Activated CD4-positive, CD25-positive, alpha-beta regulatory T cell treated with anti-CD3 and anti-CD28 coated beads, Interleukin-2, amount 50 U/mL, for 16 hours (primary cell): ENCODE measurements at regions not wholly inside any gene's neighbourhood (a gene's known extent, or its start where the extent isn't known, plus 50 kb on each side); places are given as distances from the start of the nearest gene placed in this dataset.

Experiments used
- DNase-seq: peaks from one replicate; pipeline ENCODE4 v3.0.0-alpha.2; 2020; ENCODE audit warnings: low read depth, low spot score

DNA sequence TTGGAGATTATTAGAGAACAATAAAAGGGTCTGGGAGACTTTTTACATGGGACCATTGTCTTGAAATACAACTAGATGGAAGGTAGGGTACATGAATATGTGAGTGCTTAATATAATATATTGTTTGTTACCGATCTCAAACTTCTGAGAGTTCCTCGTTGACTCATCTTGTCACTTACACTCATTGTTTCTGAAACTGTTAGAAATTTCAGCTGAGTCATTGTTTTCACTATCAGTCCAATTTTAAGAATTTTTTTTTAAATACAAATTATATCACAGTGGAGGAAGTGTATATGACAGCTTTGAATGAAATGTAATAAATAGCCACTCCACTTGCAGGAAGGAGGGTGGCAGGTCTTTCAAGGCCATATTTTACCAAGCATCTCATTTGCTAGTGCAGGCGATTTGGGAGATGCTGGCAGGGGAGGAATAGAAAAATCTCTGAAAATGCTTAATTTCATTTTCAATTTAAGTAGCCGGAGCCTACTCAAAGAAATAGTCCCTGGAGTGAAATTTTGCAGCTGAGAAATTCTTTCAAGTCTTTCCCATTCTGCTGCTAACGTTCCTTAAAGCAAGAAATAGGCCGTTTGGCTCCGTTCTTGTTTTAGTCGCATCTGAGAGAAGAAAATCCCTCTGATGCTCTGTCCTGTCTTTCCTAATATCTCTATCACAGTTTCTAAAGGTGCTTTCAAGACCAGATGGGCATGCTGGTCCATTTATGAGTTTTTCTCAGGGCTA is 1404.2 kb upstream of the CELF2 start:
- DNase-seq = no peak

DNA sequence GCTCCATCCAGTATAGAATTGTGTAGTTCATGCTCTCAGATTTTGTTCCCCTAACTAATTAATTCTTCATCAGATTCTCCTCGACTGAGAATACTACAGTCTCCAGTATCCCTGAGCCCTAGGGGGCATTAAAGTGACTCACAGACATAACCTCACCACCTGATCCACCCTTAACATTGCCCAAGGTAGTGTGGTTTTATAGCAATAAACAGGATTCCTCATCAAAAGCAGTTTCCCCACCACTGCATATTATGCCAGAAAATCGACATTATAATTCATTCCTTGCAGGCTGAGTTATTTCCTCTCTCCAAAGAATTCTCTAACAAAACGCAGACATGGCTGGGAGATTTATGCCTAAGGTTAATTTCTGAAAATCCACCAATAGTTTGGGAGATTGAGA is 1402.5 kb upstream of the CELF2 start:
- DNase-seq = no peak

DNA sequence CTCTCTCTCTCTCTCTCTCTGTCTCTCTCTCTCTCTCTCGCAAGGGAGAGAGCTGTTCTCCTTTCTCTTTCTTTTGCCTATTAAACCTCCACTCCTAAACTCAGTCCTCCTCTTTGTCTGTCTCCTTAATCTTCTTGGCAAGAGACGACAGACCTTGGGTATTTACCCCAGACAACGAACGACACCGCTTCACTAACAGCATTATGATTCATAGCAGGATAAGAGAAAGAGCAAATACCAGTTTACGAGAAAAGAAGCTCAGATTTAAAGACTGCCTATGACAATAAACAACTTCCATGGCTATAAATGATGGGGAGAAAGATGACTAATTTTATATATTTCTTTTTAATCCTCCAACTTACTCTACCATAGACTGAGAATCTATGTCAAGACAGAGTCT is 1396.5 kb upstream of the CELF2 start:
- no peak for DNase-seq

DNA sequence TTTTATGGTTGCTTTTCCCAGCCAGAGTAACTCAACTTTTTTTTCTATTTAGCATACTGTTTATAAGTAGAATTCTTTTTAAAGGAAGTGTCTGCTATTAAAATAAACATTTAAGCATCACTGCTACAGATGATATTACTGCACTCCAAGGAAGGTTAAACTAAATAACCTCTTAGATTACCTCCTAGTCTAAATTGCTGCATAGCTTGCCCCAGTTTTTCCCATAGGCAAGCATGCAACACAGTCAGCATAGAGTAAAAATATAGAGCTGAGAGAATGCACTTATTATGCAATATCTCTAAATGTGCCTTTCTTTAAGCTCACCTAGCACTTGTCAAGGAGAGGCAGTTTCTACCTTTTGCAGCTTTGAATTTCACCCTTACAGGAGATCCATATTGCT is 1392.4 kb upstream of the CELF2 start:
- no peak for DNase-seq

- no peak for DNase-seq
Measured at GRCh38 chr10:9634466-9634865, 1383.2 kb upstream of the CELF2 start.

- no peak for DNase-seq
Measured at GRCh38 chr10:9635691-9636090, 1382.0 kb upstream of the CELF2 start.

- DNase-seq = no peak
Measured at GRCh38 chr10:9636216-9636615, 1381.5 kb upstream of the CELF2 start.

DNA sequence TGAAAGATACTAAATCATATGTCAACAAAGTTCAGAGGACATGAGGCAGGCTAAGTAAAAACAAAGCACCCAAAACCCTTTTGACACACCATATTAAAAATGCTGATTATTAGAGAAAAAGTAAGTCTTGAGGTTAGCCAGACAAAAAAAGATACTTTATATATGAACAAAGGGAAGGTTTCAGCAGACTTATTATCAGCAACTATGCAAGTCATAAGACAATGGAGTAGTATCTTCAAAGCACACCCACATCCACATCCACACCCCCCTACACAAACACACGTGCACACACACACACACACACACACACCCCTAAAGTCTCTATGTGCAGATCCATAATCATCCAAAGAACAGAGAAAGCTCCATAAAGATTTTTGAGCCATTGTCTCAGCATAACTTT is 1373.9 kb upstream of the CELF2 start:
- DNase-seq = no peak

GRCh38 chr10:9645404-9645803 is 1372.3 kb upstream of the CELF2 start:
- DNase-seq = no peak

DNA sequence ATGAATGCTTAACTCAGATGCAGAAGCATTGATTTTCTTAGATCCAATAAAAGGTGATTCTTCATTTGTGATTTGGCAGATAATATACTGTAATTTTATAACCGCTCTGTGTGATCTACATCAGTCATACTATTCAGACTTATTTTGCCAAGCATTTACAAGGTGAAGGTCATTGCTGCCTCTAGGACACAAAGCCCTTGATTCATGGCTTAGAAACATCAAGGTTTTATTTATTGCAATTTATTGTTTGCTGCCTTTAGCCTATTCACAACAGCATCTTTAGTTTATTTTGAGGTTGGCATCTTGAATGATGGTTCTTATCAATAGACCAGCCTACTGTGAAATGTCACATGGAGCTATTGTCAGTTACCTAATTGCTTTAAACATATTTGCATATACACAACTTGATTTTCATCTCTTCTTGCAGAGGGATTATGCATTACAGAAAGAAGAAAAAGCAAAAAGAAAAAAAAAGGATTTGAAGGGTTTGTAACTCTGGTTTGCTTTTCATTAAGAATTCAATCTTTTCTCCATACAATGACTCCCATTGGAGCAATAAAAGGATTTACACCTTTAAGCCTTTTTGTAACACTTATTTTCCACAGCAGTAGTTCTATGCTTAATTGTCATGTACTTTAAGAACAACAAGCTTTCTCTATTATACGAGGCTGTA is 1371.6 kb upstream of the CELF2 start:
- no peak for DNase-seq

- DNase-seq = no peak
Measured at GRCh38 chr10:9654261-9654660, 1363.4 kb upstream of the CELF2 start.

DNA sequence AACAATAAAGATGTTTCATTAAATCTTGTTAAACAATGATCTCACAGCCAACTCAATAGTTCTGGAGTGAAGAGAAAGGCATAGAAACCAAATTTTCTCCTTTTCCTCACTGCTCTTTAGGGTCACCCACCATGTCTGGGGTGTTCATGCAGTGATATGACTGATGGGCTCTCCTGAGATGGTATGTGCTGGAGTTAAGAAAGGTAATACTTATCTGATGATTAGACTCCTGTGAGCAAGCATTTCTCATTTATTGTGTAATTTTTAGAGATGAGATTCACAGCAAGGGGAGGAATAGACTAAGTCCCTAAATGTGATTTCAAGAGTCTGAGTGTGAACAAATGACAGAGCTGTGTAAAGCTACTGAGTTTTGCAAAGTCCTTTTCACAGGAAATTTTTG is 1361.3 kb upstream of the CELF2 start:
- DNase-seq = no peak

DNA sequence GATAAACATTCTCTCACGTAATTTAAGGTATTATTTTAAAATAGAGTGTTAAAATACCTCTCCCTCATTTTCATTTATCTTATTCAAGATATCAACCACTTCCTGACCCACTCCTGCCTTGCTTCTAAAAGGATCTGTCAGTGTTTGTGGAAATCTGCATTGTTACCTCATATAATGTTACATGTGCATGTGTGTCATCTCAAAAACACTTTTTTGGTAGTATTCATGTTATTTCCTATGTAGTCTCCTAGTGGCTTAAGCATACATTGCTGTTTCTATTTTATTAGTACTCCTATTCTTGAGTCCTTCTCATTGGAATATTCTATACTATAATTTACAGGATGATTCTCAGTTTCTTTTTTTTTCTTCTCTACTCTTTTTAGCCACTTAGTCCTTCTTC is 1360.7 kb upstream of the CELF2 start:
- no peak for DNase-seq

DNA sequence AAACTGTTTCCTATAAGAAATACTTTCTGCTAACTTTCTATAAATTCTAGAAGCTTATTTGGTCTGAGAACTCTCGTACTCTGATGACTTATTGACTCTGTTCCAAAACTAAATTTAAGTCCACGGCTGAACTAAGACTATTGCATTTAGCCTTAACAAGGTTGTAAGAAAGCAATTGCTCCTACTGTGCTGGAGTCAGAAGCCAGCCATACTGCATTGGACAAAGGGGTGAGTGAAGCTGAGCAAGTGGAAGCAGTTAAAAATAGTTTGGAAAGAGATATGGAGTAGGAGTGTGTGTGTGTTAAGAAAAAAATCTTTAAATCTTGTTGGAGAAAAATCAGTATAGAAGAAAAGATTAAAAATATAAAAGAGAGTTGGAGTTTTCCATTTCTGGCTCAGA is 1360.1 kb upstream of the CELF2 start:
- no peak for DNase-seq

DNA sequence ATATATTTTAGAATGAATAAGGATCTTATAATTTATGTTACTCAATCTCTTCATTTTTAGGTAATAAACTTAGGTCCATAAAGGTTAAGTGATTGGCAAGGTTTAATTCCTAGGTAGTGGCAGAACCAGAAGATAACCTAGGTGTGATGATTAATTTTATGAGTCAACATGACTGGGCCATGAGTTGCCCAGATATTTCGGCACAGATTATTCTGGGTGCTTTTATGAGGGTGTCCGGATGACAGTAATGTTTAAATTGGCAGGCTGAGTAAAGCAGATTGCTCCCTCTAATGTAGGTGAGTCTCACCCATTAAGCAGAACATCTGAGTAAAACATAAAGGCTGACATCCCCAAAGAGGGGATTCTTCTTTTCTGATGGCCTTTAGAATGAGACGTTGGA is 1349.3 kb upstream of the CELF2 start:
- DNase-seq = no peak

DNA sequence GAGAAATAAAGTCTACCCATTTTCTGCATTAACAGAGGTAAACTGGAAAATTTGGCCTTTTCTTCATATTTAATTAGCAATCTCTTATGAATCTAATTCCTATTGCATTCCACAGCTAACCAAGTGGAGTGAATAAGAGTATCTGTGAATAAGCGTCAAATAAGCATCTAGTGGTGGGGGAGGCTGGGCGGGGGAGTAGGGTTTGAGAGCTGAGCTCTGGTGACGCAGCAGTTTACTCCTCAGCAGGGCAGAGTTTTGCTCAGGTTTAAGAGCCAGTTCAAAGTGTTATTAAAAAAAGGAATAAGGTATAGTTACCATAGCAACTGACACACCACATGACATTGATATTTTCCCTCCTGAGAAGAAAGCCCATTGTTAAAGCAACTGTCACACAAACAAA is 1346.8 kb upstream of the CELF2 start:
- DNase-seq = no peak

- DNase-seq = no peak
Measured at GRCh38 chr10:9681655-9682054, 1336.0 kb upstream of the CELF2 start.

GRCh38 chr10:9682802-9683201 is 1334.9 kb upstream of the CELF2 start:
- no peak for DNase-seq

- DNase-seq = no peak
Measured at GRCh38 chr10:9684186-9684585, 1333.5 kb upstream of the CELF2 start.

DNA sequence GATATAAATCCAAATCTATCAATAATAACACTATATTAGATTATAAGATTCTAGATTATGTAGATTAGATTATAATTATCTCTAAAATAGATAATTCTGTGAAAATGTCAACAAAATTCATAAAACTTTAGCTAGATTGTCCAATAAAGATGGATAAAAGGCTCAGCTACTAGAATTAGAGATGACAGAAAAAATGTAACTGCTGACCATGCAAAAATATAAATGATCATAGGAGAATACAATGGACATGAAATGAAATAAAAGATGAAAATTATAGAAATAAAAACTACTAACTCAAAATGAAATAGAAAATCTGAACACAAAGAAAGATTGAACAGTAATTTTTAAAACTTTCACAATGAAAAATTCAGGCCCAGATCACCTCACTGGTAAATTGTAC is 1332.1 kb upstream of the CELF2 start:
- no peak for DNase-seq

- no peak for DNase-seq
Measured at GRCh38 chr10:9688711-9689110, 1329.0 kb upstream of the CELF2 start.

DNA sequence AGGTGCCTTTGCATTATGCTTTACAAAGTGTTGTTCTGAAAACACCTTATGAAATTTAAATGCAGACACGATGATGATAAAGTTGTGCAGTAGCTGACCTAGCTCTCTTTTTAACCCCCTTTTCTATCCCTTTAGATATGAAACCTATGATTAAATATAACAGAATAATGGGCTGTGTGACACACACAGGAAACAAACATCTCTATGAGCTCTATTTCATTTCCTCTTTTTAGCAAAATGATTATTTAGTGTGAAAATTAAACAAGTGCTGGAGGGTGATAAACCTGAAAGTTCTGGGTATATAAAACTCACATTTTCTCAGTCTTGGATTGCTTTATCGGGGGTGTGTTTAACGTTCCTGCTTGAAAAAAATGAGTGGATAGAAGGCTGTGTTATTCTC is 1310.5 kb upstream of the CELF2 start:
- DNase-seq = no peak

DNA sequence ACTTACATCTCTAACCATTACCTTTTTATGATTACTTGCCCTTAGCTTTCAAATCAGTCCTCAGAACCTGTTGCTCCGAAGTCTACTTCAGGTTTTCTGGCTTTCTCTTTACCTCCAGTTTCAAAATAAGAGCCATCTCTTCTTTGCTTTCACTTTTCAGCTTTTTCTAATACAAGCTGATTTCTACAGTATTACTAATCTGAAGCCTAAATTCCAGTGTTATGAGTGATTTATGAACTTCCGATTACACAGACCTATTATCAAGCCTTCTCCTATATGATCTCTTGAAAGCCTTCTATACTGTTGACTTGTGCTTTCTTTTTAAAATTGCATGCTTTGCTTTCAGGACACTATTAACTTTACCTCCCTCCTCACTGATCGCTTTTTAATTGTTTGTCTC is 1307.8 kb upstream of the CELF2 start:
- no peak for DNase-seq

- DNase-seq = no peak
Measured at GRCh38 chr10:9712393-9712792, 1305.3 kb upstream of the CELF2 start.
